ENCODE measurements at regions not wholly inside any gene's neighbourhood (a gene's known extent, or its start where the extent isn't known, plus 50 kb on each side); places are given as distances from the start of the nearest gene placed in this dataset.

DNA sequence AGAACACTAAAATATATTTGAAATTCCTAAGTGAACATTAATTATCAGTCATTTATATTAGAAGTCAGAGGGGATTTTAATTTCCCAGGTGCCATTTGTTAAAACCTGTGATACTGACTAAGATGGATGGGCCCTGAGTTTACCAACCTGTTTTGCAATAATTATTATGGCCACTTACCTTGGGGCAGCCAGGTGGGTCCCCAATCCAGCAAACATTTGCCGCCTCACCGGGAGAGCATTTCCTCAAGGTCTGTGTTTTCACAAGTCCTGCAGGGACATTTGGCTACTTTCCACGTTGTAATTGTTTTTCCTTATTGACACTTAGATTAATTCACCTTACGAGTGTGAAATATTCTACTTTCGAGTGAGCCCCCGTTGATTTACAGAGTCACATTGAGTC is 251.2 kb upstream of the PPP2R2D start (continued):
- TF ChIP-seq EZH2 (IDR thresholded peaks at IDR 0.05; ENCODE audit: borderline replicate concordance, control insufficient read depth, low read depth, low read length) = no peak

DNA sequence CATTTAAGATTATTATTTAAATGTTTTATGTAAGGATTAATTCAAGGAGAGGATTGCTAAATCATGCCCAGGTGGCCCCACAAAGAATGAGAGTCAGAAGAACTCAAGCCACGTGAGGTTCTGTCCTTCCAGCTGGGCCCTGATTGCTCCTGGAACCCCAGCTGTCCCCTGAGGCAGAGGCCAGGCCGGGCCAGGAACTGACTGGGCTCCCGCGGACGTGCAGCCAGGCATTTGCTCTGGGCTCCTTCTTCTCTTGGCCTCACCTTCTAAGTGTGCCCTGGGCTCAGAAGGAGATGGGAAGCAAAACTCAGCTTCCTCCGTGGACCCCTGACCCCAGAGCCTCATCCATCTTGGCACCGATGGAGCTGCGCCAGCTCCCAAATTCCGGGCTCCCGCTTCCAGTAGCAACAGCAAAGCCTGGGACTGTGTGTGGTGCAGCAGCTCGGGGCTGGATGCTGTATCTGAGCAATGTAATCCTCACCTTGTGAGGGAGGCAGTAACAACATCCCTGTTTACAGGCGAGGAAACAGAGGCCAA is 250.6 kb upstream of the PPP2R2D start:
- ATAC-seq (no peak), FAIRE-seq (no peak), DNase-seq (ENCODE audit: low read depth, low spot score) (no peak)
- H3K27ac ChIP-seq (ENCODE audit: control insufficient read depth, insufficient read depth) = no peak overlapping the region
- RAD21 ChIA-PET (ENCODE audit: unreplicated experiment) = no interaction called here
- H3K79me2 ChIP-seq (ENCODE audit: control insufficient read depth, insufficient read depth, low read length) = no peaks in the 10 kb centered on the region
- H3K4me3 ChIP-seq = no peak overlapping the region
- SMC1A ChIA-PET (ENCODE audit: uncharacterized antibody, unreplicated experiment) = no interaction called here
- CTCF ChIA-PET = no interaction called here
- H3K27me3 ChIP-seq (replicated peaks in 1 of 2; ENCODE audit: control insufficient read depth in 2 of 2, insufficient read depth in 2 of 2, low read length in 1 of 2) = no peaks in the 10 kb centered on the region
- no peaks in the 10 kb centered on the region for H4K20me1 ChIP-seq (ENCODE audit: control insufficient read depth, insufficient read depth)
- in situ Hi-C loops (cut with MboI) = no loop called here
- no peaks in the 10 kb centered on the region for H3K36me3 ChIP-seq (ENCODE audit: control insufficient read depth in 2 of 2, insufficient read depth in 2 of 2, low read length in 1 of 2)
- POLR2A ChIA-PET = no interaction called here
- no peaks in the 10 kb centered on the region for H3K4me1 ChIP-seq (ENCODE audit: control insufficient read depth, insufficient read depth, low read length)
- no peak overlapping the region for H2AFZ ChIP-seq (ENCODE audit: control insufficient read depth, low read depth, low read length)
- H3K9ac ChIP-seq (ENCODE audit: control insufficient read depth, insufficient read depth, low read length) = no peak overlapping the region
- H3K9me3 ChIP-seq (replicated peaks; ENCODE audit: control insufficient read depth, insufficient read depth, low read length) = no peaks in the 10 kb centered on the region
- intact Hi-C loops (cut with micrococcal nuclease; ENCODE audit: unreplicated experiment) = no loop called here
- BruUV-seq (replicated peaks) = no TSS peak
- H3K4me2 ChIP-seq (ENCODE audit: control insufficient read depth, insufficient read depth) = no peak overlapping the region
- 45% methylated on average over 12 of the region's 12 CpGs for WGBS (ENCODE audit: insufficient coverage, insufficient replicate concordance, low lambda C conversion rate, missing lambda C conversion rate)
- no peak for TF ChIP-seq PML (IDR thresholded peaks at IDR 0.05; ENCODE audit: low read length)
- TF ChIP-seq, protein P1, sequence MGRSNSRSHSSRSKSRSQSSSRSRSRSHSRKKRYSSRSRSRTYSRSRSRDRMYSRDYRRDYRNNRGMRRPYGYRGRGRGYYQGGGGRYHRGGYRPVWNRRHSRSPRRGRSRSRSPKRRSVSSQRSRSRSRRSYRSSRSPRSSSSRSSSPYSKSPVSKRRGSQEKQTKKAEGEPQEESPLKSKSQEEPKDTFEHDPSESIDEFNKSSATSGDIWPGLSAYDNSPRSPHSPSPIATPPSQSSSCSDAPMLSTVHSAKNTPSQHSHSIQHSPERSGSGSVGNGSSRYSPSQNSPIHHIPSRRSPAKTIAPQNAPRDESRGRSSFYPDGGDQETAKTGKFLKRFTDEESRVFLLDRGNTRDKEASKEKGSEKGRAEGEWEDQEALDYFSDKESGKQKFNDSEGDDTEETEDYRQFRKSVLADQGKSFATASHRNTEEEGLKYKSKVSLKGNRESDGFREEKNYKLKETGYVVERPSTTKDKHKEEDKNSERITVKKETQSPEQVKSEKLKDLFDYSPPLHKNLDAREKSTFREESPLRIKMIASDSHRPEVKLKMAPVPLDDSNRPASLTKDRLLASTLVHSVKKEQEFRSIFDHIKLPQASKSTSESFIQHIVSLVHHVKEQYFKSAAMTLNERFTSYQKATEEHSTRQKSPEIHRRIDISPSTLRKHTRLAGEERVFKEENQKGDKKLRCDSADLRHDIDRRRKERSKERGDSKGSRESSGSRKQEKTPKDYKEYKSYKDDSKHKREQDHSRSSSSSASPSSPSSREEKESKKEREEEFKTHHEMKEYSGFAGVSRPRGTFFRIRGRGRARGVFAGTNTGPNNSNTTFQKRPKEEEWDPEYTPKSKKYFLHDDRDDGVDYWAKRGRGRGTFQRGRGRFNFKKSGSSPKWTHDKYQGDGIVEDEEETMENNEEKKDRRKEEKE (IDR thresholded peaks at IDR 0.05) = no peak
- no peak for TF ChIP-seq ZNF24 (IDR thresholded peaks at IDR 0.05)
- TF ChIP-seq, protein P2, sequence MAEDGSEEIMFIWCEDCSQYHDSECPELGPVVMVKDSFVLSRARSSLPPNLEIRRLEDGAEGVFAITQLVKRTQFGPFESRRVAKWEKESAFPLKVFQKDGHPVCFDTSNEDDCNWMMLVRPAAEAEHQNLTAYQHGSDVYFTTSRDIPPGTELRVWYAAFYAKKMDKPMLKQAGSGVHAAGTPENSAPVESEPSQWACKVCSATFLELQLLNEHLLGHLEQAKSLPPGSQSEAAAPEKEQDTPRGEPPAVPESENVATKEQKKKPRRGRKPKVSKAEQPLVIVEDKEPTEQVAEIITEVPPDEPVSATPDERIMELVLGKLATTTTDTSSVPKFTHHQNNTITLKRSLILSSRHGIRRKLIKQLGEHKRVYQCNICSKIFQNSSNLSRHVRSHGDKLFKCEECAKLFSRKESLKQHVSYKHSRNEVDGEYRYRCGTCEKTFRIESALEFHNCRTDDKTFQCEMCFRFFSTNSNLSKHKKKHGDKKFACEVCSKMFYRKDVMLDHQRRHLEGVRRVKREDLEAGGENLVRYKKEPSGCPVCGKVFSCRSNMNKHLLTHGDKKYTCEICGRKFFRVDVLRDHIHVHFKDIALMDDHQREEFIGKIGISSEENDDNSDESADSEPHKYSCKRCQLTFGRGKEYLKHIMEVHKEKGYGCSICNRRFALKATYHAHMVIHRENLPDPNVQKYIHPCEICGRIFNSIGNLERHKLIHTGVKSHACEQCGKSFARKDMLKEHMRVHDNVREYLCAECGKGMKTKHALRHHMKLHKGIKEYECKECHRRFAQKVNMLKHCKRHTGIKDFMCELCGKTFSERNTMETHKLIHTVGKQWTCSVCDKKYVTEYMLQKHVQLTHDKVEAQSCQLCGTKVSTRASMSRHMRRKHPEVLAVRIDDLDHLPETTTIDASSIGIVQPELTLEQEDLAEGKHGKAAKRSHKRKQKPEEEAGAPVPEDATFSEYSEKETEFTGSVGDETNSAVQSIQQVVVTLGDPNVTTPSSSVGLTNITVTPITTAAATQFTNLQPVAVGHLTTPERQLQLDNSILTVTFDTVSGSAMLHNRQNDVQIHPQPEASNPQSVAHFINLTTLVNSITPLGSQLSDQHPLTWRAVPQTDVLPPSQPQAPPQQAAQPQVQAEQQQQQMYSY (CRISPR knock-in tag; IDR thresholded peaks at IDR 0.05) = no peak
- TF ChIP-seq PAX5 (IDR thresholded peaks at IDR 0.05; ENCODE audit: borderline replicate concordance, low read depth, low read length) = no peak
- TF ChIP-seq POU2F2 (IDR thresholded peaks at IDR 0.05; ENCODE audit: borderline replicate concordance, low read depth, low read length) = no peak
- TF ChIP-seq EZH2 (IDR thresholded peaks at IDR 0.05; ENCODE audit: borderline replicate concordance, control insufficient read depth, low read depth, low read length) = no peak
- no peak for TF ChIP-seq NR2C2 (IDR thresholded peaks at IDR 0.05; ENCODE audit: borderline replicate concordance, control insufficient read depth, insufficient read length, low read depth)
- TF ChIP-seq ZSCAN29 (IDR thresholded peaks at IDR 0.05) = no peak
- TF ChIP-seq, protein P3, sequence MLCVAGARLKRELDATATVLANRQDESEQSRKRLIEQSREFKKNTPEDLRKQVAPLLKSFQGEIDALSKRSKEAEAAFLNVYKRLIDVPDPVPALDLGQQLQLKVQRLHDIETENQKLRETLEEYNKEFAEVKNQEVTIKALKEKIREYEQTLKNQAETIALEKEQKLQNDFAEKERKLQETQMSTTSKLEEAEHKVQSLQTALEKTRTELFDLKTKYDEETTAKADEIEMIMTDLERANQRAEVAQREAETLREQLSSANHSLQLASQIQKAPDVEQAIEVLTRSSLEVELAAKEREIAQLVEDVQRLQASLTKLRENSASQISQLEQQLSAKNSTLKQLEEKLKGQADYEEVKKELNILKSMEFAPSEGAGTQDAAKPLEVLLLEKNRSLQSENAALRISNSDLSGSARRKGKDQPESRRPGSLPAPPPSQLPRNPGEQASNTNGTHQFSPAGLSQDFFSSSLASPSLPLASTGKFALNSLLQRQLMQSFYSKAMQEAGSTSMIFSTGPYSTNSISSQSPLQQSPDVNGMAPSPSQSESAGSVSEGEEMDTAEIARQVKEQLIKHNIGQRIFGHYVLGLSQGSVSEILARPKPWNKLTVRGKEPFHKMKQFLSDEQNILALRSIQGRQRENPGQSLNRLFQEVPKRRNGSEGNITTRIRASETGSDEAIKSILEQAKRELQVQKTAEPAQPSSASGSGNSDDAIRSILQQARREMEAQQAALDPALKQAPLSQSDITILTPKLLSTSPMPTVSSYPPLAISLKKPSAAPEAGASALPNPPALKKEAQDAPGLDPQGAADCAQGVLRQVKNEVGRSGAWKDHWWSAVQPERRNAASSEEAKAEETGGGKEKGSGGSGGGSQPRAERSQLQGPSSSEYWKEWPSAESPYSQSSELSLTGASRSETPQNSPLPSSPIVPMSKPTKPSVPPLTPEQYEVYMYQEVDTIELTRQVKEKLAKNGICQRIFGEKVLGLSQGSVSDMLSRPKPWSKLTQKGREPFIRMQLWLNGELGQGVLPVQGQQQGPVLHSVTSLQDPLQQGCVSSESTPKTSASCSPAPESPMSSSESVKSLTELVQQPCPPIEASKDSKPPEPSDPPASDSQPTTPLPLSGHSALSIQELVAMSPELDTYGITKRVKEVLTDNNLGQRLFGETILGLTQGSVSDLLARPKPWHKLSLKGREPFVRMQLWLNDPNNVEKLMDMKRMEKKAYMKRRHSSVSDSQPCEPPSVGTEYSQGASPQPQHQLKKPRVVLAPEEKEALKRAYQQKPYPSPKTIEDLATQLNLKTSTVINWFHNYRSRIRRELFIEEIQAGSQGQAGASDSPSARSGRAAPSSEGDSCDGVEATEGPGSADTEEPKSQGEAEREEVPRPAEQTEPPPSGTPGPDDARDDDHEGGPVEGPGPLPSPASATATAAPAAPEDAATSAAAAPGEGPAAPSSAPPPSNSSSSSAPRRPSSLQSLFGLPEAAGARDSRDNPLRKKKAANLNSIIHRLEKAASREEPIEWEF (IDR thresholded peaks at IDR 0.05; ENCODE audit: insufficient replicate concordance, low read depth, low read length) = no peak
- no peak for TF ChIP-seq NFIC (IDR thresholded peaks at IDR 0.05; ENCODE audit: low read depth, low read length)
